ENCODE measurements at regions not wholly inside any gene's neighbourhood (a gene's known extent, or its start where the extent isn't known, plus 50 kb on each side); places are given as distances from the start of the nearest gene placed in this dataset.
"Not testable (repeated sequence)": the region's sequence is repeated elsewhere in the genome, so short reads cannot be mapped to it uniquely, and the experiment has no call there.

DNA sequence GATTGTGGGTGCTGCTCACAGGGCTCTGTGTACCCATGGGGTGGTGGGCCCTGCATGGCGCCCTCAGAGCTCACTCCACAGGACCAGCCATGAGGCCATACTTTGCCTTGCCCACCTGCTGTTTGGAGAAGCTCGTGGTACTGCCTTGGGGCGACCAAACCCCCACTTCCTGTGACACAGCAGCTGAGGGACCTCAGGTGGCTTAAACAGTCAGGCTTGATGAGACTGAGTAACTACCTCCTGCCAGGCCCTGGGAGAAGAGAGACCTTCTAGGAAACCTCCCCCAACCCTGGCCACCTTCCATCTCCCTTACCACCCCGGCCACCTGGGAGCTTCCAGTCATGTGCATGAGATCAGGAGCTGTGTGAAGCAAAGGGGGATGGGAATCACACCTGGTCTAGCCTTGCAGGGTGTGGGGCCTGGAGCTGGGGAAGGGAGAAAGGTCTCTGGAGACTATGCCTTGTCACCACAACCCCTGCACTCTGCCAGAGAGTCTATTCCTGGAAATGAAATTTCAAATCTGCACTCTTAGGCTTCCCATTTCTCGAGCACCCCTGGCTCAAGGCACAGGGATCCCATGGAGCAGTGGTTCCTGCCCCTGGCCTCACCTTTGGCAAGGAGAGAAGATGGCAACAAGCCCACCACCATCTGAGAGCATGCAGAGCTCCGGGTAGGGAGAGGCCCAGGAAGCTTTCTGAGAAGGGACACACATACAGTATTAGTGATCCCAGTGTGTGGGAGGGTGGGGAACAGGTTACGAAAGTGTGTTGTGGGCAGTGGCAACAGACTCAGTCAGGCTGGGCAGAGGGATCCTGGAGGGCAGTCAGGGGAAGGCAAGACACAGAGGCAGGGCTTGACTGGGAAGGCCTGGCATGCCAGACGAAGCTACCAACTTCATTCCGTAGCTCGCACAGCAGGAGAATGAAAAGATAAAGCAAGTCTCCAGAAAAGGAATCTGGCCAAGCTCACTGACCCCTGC is 125.0 kb downstream of the URI1 start:
- DNase-seq, result no peak

- DNase-seq, result not testable (repeated sequence)
Measured at GRCh38 chr19:30067956-30068506, 126.0 kb downstream of the URI1 start.

GRCh38 chr19:30068528-30069395 is 126.7 kb downstream of the URI1 start:
- no peak for DNase-seq

DNA sequence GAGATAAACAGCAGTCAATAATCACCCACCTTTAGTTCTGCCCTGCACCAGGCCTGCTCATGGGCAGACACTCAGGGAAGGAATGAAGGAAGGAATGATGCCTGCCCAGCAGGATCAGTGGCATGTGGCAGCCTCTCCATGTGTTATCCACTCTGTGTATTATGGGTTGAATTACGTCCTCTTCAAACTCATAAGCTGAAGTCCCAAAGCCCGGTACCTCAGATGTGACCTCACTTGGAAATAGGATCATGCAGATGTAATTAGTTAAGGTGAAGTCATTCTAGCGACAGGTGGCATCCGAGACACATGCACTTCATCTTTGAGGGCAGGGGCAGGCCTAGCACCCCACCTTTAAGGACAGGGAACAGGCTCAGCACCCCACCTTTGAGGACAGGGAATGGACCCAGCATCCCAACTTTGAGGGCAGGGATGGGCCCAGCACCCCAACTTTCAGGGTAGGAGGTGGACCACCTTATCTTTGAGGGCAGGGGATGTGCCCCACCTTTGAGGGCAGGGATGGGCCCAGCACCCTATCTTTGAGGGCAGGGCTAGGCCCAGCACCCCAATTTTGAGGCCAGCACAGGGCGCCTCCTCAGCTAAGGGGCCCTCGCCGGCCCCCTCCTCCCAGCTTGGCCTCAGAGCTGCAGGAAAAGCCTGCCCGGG is 127.6 kb downstream of the URI1 start:
- no peak for DNase-seq

- no peak for DNase-seq
Measured at GRCh38 chr19:30070198-30070967, 128.3 kb downstream of the URI1 start.

GRCh38 chr19:30070968-30071632 is 129.1 kb downstream of the URI1 start:
- peak; percentile 44 for DNase-seq

DNA sequence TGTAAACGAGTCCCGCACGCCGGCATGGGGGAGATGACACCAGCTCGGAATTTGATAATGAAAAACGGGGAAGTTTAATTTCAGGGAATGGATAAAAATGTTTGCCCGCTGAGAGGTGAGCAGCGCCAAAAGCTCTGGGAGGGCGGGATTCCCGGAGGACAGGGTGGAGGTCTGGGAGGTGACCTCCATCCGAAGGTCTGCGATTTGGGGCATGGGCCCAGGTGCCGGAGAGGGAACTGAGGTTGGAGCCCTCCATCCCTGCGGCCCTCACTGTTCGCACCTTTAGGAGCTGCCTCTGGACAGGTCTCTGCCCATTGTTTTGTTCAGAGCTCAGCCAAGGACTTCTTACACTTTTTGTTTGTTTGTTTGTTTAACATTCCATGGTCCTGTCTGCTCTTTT is 129.8 kb downstream of the URI1 start:
- no peak for DNase-seq

- DNase-seq, result no peak
Measured at GRCh38 chr19:30073152-30074000, 131.3 kb downstream of the URI1 start.

GRCh38 chr19:30074096-30074495 is 132.1 kb downstream of the URI1 start:
- no peak for DNase-seq

DNA sequence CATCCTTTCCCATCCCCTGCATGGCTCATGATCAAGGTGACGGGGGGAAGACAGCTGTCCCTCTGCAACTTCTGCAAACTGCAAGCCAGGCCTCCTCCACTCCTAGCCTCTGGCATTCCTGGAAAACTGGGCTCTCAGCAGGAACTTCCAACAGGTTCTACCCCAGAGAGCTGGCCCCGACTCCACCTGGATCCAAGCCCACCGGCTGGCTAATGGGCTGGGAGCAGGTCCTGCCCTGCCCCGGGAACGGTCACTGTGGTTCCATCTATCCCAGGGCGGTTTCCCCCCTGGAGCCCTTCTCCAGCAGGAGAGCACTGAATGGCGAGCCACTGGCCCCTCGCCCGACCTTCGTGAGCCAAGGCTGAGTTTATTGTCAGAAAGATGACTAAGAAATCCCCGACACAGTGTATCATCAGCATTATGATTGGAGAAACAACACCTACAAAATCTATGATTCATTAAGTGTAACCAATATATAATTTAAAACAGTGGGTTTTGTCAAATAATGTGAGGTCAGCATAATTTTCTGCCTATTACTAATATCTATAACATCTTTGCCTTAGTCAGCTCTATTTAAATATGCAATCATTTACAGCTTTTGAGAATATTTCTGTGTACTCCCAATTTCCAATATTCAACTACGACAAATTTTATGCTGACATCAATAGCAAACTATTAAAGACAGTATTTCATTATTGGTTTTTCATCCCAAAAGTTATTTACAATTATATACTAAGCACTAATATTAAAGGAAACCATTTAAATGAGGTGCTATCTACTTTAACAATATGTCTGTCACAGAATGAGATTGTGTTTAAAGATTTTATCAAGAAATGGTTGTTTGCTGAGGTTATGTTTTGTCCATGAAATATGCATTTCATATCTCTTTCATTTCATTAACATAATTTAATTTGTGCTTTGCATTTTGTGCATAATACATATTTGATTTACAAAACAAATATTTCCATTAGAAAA is 133.0 kb downstream of the URI1 start:
- no peak for DNase-seq

- no peak for DNase-seq
Measured at GRCh38 chr19:30076101-30076551, 134.1 kb downstream of the URI1 start.

- DNase-seq, result no peak
Measured at GRCh38 chr19:30076751-30077670, 135.0 kb downstream of the URI1 start.

DNA sequence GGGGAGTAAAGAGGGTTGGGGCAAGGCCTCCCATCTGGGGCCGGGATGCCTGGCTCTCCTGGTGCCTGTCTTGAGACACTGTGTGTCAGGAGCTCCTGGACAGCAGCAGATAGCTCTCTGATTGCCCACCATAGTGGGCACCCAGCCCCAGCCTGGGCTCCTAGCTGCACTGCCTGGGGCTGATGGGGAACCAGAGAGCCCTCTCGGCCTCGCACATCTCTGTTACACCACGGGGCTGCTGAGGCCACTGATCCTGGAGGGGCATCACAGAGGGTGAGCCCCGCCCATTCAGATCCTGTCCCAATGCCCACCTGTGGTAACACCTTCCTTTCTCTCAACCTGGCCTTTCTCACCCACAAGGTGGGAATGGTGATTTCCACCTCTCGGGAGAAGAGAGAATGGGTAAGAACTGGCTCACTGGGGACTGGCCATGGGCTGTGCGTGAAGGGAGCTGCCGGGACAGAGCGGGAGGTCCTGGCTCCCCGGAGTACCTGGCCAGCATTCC is 135.9 kb downstream of the URI1 start:
- no peak for DNase-seq

GRCh38 chr19:30078381-30078910 is 136.4 kb downstream of the URI1 start:
- DNase-seq, result no peak

GRCh38 chr19:30079200-30079599 is 137.2 kb downstream of the URI1 start:
- no peak for DNase-seq

GRCh38 chr19:30082168-30082567 is 140.1 kb downstream of the URI1 start:
- DNase-seq, result no peak

- no peak for DNase-seq
Measured at GRCh38 chr19:30082611-30083010, 140.6 kb downstream of the URI1 start.
